ENCODE measurements at regions not wholly inside any gene's neighbourhood (a gene's known extent, or its start where the extent isn't known, plus 50 kb on each side); places are given as distances from the start of the nearest gene placed in this dataset.

GRCh38 chr7:118013252-118014010, 140.2 kb upstream of the CTTNBP2 start:
- no peak for DNase-seq (ENCODE audit: low read depth in 1 of 2, low spot score in 1 of 2)

- DNase-seq (ENCODE audit: low read depth in 1 of 2, low spot score in 1 of 2), result no peak
Observed at GRCh38 chr7:118022546-118022945, 149.3 kb upstream of the CTTNBP2 start.

- DNase-seq (ENCODE audit: low read depth in 1 of 2, low spot score in 1 of 2), result no peak
Observed at GRCh38 chr7:118026791-118027190, 153.6 kb upstream of the CTTNBP2 start.

GRCh38 chr7:118028226-118028625, 155.0 kb upstream of the CTTNBP2 start:
- no peak for DNase-seq (ENCODE audit: low read depth in 1 of 2, low spot score in 1 of 2)

- DNase-seq (ENCODE audit: low read depth in 1 of 2, low spot score in 1 of 2), result no peak
Observed at GRCh38 chr7:118029826-118030422, 154.0 kb upstream of the LSM8 start.

GRCh38 chr7:118033273-118033672, 150.7 kb upstream of the LSM8 start:
- no peak for DNase-seq (ENCODE audit: low read depth in 1 of 2, low spot score in 1 of 2)

- DNase-seq (ENCODE audit: low read depth in 1 of 2, low spot score in 1 of 2), result no peak
Observed at GRCh38 chr7:118039963-118040489, 143.9 kb upstream of the LSM8 start.

GRCh38 chr7:118040562-118040961, 143.4 kb upstream of the LSM8 start:
- DNase-seq (ENCODE audit: low read depth in 1 of 2, low spot score in 1 of 2), result no peak

GRCh38 chr7:118041251-118041878, 142.6 kb upstream of the LSM8 start:
- DNase-seq (ENCODE audit: low read depth in 1 of 2, low spot score in 1 of 2), result no peak

- DNase-seq (ENCODE audit: low read depth in 1 of 2, low spot score in 1 of 2), result no peak
Observed at GRCh38 chr7:118045629-118046028, 138.3 kb upstream of the LSM8 start.

GRCh38 chr7:118046086-118046485, 137.9 kb upstream of the LSM8 start:
- no peak for DNase-seq (ENCODE audit: low read depth in 1 of 2, low spot score in 1 of 2)

GRCh38 chr7:118046801-118047200, 137.2 kb upstream of the LSM8 start:
- no peak for DNase-seq (ENCODE audit: low read depth in 1 of 2, low spot score in 1 of 2)

GRCh38 chr7:118052336-118052735, 131.6 kb upstream of the LSM8 start:
- no peak for DNase-seq (ENCODE audit: low read depth in 1 of 2, low spot score in 1 of 2)

- no peak for DNase-seq (ENCODE audit: low read depth in 1 of 2, low spot score in 1 of 2)
Observed at GRCh38 chr7:118053353-118053752, 130.6 kb upstream of the LSM8 start.

GRCh38 chr7:118054529-118054928, 129.4 kb upstream of the LSM8 start:
- DNase-seq (ENCODE audit: low read depth in 1 of 2, low spot score in 1 of 2), result no peak

- no peak for DNase-seq (ENCODE audit: low read depth in 1 of 2, low spot score in 1 of 2)
Observed at GRCh38 chr7:118055647-118056046, 128.3 kb upstream of the LSM8 start.

GRCh38 chr7:118057404-118057803, 126.6 kb upstream of the LSM8 start:
- DNase-seq (ENCODE audit: low read depth in 1 of 2, low spot score in 1 of 2), result no peak

- DNase-seq (ENCODE audit: low read depth in 1 of 2, low spot score in 1 of 2), result no peak
Observed at GRCh38 chr7:118059209-118059608, 124.8 kb upstream of the LSM8 start.

- DNase-seq (ENCODE audit: low read depth in 1 of 2, low spot score in 1 of 2), result no peak
Observed at GRCh38 chr7:118060692-118061091, 123.3 kb upstream of the LSM8 start.

- DNase-seq (ENCODE audit: low read depth in 1 of 2, low spot score in 1 of 2), result no peak
Observed at GRCh38 chr7:118061386-118061785, 122.6 kb upstream of the LSM8 start.

- no peak for DNase-seq (ENCODE audit: low read depth in 1 of 2, low spot score in 1 of 2)
Observed at GRCh38 chr7:118072893-118073674, 110.9 kb upstream of the LSM8 start.
